Sigmoid colon (tissue), 4 donors: ENCODE measurements at regions not wholly inside any gene's neighbourhood (a gene's known extent, or its start where the extent isn't known, plus 50 kb on each side); places are given as distances from the start of the nearest gene placed in this dataset.

ENCODE experiments used
- POLR2A ChIP-seq, 2 donors: fragments of 450-650 bp; IDR thresholded peaks; one replicate each; pipeline ENCODE4 v1.6.1; 2016; ENCODE audit warnings: antibody characterized with exemption in 2 of 2, mild to moderate bottlenecking in 2 of 2, moderate library complexity in 2 of 2
- POLR2AphosphoS5 ChIP-seq, 4 donors: sonication (generic); formaldehyde crosslinking; IDR thresholded peaks; one replicate each; pipeline ENCODE4 v1.6.1; 2017; ENCODE audit warnings: antibody characterized with exemption in 4 of 4
- TF ChIP-seq, protein P1 (sequence below), 4 experiments: fragments of 450-650 bp in 3 of 4; fragments of 200-600 bp in 1 of 4; IDR thresholded peaks; one replicate each; pipeline ENCODE4 v1.5.1; 2016 to 2019; ENCODE audit warnings: antibody characterized with exemption in 4 of 4, mild to moderate bottlenecking in 3 of 4, moderate library complexity in 2 of 4

DNA sequence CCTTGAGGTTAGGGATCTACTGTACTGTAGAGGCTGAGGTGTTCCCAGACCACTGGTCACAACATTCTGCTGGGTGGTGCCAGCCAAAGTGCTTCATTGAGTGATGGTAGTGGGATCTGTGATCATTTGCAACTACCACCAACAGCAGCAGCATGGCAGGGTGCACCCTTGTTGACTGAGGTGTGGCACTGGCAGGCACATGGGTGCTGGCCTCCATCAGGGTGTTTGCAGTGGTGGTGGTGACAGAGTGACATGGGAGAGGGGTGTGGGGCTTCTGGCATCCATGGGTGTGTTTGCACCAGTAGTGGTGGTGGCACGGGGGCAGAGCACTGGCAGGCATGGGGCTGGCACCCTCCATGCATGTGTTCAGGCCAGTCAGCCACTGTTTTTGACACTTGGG lies 183.7 kb upstream of the LYPLAL1 start:
- TF ChIP-seq POLR2A (IDR thresholded peaks at IDR 0.05), result no peak
- TF ChIP-seq, protein P1, sequence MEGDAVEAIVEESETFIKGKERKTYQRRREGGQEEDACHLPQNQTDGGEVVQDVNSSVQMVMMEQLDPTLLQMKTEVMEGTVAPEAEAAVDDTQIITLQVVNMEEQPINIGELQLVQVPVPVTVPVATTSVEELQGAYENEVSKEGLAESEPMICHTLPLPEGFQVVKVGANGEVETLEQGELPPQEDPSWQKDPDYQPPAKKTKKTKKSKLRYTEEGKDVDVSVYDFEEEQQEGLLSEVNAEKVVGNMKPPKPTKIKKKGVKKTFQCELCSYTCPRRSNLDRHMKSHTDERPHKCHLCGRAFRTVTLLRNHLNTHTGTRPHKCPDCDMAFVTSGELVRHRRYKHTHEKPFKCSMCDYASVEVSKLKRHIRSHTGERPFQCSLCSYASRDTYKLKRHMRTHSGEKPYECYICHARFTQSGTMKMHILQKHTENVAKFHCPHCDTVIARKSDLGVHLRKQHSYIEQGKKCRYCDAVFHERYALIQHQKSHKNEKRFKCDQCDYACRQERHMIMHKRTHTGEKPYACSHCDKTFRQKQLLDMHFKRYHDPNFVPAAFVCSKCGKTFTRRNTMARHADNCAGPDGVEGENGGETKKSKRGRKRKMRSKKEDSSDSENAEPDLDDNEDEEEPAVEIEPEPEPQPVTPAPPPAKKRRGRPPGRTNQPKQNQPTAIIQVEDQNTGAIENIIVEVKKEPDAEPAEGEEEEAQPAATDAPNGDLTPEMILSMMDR (IDR thresholded peaks at IDR 0.05), result no peak
- no peak for TF ChIP-seq POLR2AphosphoS5 (IDR thresholded peaks at IDR 0.05)
